Stimulated activated naive B cell treated with anti-CD40 and anti-IgM and Interleukin-4, amounts not matched to agents 10 μg/mL and 1 μg/mL and 100 μg/mL, for 72 hours (primary cell): ENCODE measurements at regions not wholly inside any gene's neighbourhood (a gene's known extent, or its start where the extent isn't known, plus 50 kb on each side); places are given as distances from the start of the nearest gene placed in this dataset.
A peak's percentile ranks its signal among the peaks of the same experiment; 100 is the strongest.

Experiments
- ATAC-seq, 2 donors: fragments of 150-1000 bp; cut with Tn5 transposase; replicated peaks; 2 replicates each; pipeline ENCODE4 v1.10.0; 2021; ENCODE audit warnings: moderate library complexity in 1 of 2
- DNase-seq: peaks from one replicate; pipeline ENCODE4 v3.0.0; 2021
- H3K27ac Mint-ChIP-seq: one replicate; pipeline ENCODE4 v1.8.0; 2022; ENCODE audit warnings: mild to moderate bottlenecking, mixed read lengths
- H3K27me3 Mint-ChIP-seq, 2 donors: one replicate each; pipeline ENCODE4 v1.8.0; 2022; ENCODE audit warnings: mixed read lengths in 2 of 2
- H3K36me3 Mint-ChIP-seq, 2 donors: one replicate each; pipeline ENCODE4 v1.8.0; 2022; ENCODE audit warnings: mixed read lengths in 2 of 2, mild to moderate bottlenecking in 1 of 2
- H3K4me1 Mint-ChIP-seq, 2 donors: one replicate each; pipeline ENCODE4 v1.8.0; 2022; ENCODE audit warnings: mixed read lengths in 2 of 2, mild to moderate bottlenecking in 1 of 2
- H3K4me3 Mint-ChIP-seq, 2 donors: one replicate each; pipeline ENCODE4 v1.8.0; 2022; ENCODE audit warnings: mild to moderate bottlenecking in 2 of 2, mixed read lengths in 2 of 2, moderate library complexity in 1 of 2
- H3K9me3 Mint-ChIP-seq, 2 donors: one replicate each; pipeline ENCODE4 v1.8.0; 2022; ENCODE audit warnings: mixed read lengths in 2 of 2, mild to moderate bottlenecking in 1 of 2

DNA sequence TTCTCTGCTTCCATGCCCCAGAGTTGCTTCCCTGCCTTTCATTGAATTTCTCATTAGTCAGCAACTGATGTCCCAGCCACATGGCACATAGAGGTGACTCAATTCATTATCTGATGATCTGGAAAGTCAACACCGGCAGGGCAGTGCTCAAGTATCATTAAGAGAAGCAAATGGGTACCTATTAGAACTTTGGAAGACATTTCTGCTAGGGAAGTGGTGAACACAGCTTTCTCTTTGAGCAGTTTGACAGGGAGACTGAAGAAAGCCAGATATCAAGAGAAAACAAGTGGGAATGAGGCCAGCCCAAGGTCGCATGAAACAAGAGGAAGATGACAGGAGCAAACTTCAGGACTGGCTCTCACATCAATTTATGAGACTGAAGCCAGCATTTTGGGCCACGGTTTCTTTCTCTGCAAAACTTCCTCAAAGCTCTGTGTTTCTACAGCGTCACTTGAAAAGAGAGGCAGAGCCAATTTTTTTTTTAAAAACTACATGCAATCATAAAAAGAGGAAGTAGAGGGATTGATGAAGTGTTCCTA is 108.3 kb upstream of the RPS6KA3 start:
- no peaks in the 10 kb centered on the region for H3K36me3 Mint-ChIP-seq
- peaks cover 14 to 23% of the 10 kb centered on the region in 2 donors for H3K4me1 Mint-ChIP-seq
- DNase-seq (peak; percentile 9), ATAC-seq (peak; percentile 73 to 78)
- H3K4me3 Mint-ChIP-seq = peak overlapping the region; percentile 68 to 77
- peaks cover 0 to 2% of the 10 kb centered on the region in 2 donors for H3K27me3 Mint-ChIP-seq
- H3K27ac Mint-ChIP-seq = peak overlapping the region; percentile 94
- H3K9me3 Mint-ChIP-seq = no peaks in the 10 kb centered on the region

DNA sequence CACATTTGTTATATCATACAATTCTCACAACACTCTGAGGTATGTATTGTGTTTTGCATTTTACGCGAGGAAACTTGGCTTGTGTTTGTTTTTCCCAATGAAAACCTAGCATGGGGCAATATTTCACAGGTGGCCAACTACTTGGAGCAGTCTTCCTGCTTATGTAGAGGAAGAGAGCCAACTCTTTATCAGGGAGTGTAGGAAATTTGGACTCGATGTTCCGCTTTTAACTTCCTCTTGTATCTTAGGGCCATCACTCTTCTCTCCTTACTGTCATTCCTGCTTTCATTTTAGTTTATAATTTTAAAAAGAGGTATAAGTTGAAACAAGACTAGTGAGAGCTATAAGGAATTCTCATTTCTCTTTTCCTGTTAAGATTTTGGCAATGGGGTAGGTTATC is 107.7 kb upstream of the RPS6KA3 start:
- DNase-seq (no peak), ATAC-seq (no peak)
- Mint-ChIP-seq H3K9me3 (no peaks in the 10 kb centered on the region), H3K36me3 (no peaks in the 10 kb centered on the region), H3K27ac (no peak overlapping the region), H3K27me3 (peaks cover 0 to 4% of the 10 kb centered on the region in 2 donors), H3K4me3 (no peak overlapping the region), H3K4me1 (peaks cover 14 to 23% of the 10 kb centered on the region in 2 donors)

DNA sequence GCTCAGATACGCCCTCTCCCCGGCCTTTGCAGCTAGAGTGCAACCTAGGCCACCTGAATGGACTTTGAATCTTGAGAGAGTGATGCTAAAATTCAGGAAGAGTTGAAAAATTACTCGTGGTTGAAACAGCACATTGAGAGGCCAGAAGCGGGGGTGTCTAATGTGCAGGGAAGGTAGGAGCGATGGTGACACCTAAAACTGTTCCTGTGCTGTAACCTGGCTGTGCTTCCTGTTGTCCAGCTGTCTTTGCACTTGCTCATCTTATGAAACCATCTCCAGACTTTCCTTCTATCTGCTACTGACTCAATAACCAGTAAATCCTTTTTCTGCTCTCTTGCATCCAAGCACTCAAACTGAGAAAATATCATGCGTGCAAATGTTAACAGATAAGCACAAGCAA is 106.4 kb upstream of the RPS6KA3 start:
- peaks cover 0 to 4% of the 10 kb centered on the region in 2 donors for H3K27me3 Mint-ChIP-seq
- H3K4me1 Mint-ChIP-seq = peaks cover 13 to 23% of the 10 kb centered on the region in 2 donors
- H3K36me3 Mint-ChIP-seq = no peaks in the 10 kb centered on the region
- H3K4me3 Mint-ChIP-seq = no peak overlapping the region
- no peaks in the 10 kb centered on the region for H3K9me3 Mint-ChIP-seq
- DNase-seq = no peak
- ATAC-seq = no peak
- H3K27ac Mint-ChIP-seq = no peak overlapping the region

GRCh38 chrX:20372533-20372932 is 105.8 kb upstream of the RPS6KA3 start:
- Mint-ChIP-seq H3K36me3 (no peaks in the 10 kb centered on the region), H3K4me3 (no peak overlapping the region)

DNA sequence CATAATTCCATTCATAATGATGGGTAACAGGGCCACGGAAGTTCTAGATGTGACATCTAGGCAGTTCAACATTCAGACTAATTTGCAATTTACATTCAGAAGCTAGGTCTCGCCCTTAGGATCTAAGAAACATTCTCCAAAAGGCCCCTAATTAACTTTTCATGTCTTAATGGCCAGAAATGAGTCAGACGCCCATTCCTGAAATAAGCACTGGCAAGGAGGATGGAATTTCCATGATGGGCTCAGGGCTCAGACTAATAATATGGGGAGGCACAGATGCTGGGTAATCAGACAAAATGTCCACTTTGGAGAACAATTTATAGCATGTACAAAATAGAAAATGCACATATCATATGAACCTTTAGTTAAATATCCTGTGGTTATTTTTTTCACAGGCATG is 102.8 kb upstream of the RPS6KA3 start:
- DNase-seq = no peak
- Mint-ChIP-seq H3K4me3 (no peak overlapping the region), H3K4me1 (peaks cover 6 to 13% of the 10 kb centered on the region in 2 donors), H3K27me3 (peaks cover 0 to 4% of the 10 kb centered on the region in 2 donors), H3K27ac (no peak overlapping the region), H3K36me3 (no peaks in the 10 kb centered on the region), H3K9me3 (peaks cover 0 to 4% of the 10 kb centered on the region in 2 donors)
- no peak for ATAC-seq

More at GRCh38 chrX:20372533-20372932, 105.8 kb upstream of the RPS6KA3 start:
- Mint-ChIP-seq H3K27ac (peak overlapping the region; percentile 5), H3K9me3 (peaks cover 0 to under 1% of the 10 kb centered on the region in 2 donors), H3K27me3 (peaks cover 0 to 4% of the 10 kb centered on the region in 2 donors), H3K4me1 (peaks cover 12 to 23% of the 10 kb centered on the region in 2 donors)
- ATAC-seq = no peak
- no peak for DNase-seq

GRCh38 chrX:20364238-20364637 is 97.5 kb upstream of the RPS6KA3 start:
- H3K27ac Mint-ChIP-seq = no peak overlapping the region
- no peak overlapping the region for H3K4me3 Mint-ChIP-seq
- H3K36me3 Mint-ChIP-seq = no peaks in the 10 kb centered on the region
- H3K27me3 Mint-ChIP-seq = peaks cover 0 to 11% of the 10 kb centered on the region in 2 donors
- ATAC-seq (no peak), DNase-seq (no peak)
- H3K4me1 Mint-ChIP-seq = no peaks in the 10 kb centered on the region
- H3K9me3 Mint-ChIP-seq = peaks cover 0 to 4% of the 10 kb centered on the region in 2 donors

DNA sequence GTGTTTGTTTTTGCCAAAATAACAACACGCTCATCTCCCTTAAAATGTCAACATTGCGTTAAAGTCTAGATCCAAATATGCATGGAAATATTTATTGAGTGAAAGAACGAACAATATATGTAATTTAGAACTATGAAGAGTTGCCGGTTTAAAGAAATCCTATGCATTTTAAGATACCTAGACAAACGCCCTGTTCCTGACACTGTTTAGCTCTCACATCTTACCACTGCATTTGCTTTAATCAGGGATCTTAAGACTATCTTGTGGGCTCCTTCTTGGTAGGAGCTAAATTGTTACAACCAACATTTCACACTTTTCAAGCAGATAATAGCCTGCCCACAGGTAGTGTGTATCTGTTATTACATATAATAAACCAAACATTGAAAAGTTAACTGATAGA is 96.6 kb upstream of the RPS6KA3 start:
- Mint-ChIP-seq H3K36me3 (no peaks in the 10 kb centered on the region), H3K27me3 (peaks cover 0 to 11% of the 10 kb centered on the region in 2 donors), H3K9me3 (peaks cover 0 to 4% of the 10 kb centered on the region in 2 donors), H3K4me1 (no peaks in the 10 kb centered on the region), H3K27ac (no peak overlapping the region), H3K4me3 (no peak overlapping the region)
- DNase-seq = no peak
- ATAC-seq = no peak

DNA sequence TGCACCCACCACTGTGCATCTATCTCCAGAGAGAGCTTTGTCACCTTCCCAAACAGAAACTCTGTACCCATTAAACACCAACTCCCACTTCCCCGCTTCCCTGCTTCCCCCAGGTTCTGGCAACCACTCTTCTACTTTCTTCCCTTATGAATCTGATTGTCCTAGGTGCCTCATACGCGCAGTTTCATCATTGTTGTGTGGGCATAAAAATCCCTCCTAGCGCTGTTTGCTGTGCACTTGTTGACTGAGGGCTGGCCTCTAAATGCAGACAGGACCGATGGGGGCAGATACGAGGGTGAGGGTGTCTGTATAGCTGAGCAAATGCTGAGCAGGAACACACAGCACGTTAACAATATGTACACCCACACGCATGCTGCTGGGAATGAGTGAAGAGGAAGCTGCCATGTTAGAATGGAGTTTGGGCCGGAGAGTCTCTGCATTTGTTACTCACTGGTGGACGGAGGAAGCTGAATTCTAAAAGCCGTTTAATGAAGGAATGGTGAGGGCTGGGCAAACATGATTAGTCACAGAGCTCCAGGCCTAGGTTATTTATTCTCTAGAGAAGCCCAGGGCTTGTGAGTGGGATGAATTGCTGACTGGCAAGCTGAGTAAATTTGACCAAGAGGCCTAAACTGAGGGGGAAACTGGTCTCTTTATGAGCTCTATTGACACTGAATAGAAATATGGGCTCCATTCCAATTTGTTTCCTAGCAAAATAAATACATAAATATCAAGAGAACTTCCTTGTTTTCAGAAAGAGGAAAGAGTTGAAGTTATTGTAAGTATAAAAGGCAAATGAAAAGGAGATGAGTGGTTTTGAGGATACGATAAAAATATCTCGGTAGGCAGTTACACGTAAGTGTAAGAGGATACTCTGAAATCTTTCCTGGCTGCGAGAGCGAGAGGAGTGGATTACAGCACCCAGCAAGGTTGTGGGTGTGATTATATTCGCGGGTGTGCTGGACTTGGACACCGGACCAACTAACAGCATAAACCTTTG is 95.9 kb upstream of the RPS6KA3 start:
- no peak for ATAC-seq
- H3K4me3 Mint-ChIP-seq = no peak overlapping the region
- peaks cover 0 to 11% of the 10 kb centered on the region in 2 donors for H3K27me3 Mint-ChIP-seq
- H3K36me3 Mint-ChIP-seq = no peaks in the 10 kb centered on the region
- no peak overlapping the region for H3K27ac Mint-ChIP-seq
- no peak for DNase-seq
- peaks cover 0 to 4% of the 10 kb centered on the region in 2 donors for H3K9me3 Mint-ChIP-seq
- no peaks in the 10 kb centered on the region for H3K4me1 Mint-ChIP-seq

GRCh38 chrX:20361890-20362262 is 95.2 kb upstream of the RPS6KA3 start:
- H3K4me1 Mint-ChIP-seq = no peaks in the 10 kb centered on the region
- H3K4me3 Mint-ChIP-seq = no peak overlapping the region
- H3K27ac Mint-ChIP-seq = no peak overlapping the region
- DNase-seq (no peak), ATAC-seq (no peak)
- H3K27me3 Mint-ChIP-seq = peaks cover 0 to 11% of the 10 kb centered on the region in 2 donors
- H3K9me3 Mint-ChIP-seq = no peaks in the 10 kb centered on the region
- no peaks in the 10 kb centered on the region for H3K36me3 Mint-ChIP-seq

DNA sequence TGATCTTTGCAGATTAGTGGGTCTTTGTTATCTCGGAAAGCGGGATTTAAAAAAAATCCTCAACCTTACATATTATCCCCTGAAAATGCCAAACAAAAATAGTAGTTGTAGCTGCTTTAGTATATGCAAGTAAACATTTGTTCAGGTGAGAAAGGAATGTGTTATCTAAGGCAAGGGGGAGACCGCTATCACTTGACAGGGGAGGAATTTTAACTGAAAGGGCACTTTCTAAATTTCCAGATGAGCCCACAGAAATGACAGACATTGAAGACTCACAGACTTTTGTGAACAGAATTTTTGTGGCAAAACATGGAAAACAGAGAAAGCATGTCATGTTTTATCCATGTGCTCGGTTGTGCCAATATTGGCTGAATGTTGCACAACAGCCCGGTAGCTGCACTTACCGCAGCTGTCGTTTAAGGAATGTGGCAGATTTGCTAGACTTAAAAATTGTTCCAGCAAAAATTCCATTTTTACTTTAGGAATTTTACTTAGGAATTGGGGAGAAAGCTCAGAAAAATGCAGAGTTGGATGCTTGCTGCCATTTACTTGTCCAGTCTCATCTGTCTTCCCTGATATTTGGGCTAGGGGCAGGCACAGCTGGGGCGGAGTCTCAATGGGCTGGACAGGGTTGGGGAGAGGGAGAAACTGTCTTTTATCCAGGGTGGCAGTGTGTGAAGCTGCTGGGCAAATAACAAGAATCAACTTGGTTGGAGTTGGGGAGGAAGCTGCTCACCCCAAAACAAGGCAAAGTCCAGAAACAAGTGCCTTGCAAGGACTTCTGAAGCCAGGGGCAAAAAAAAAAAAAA is 94.6 kb upstream of the RPS6KA3 start:
- Mint-ChIP-seq H3K4me1 (no peaks in the 10 kb centered on the region), H3K36me3 (no peaks in the 10 kb centered on the region), H3K27me3 (peaks cover 0 to 11% of the 10 kb centered on the region in 2 donors), H3K27ac (no peak overlapping the region), H3K4me3 (no peak overlapping the region), H3K9me3 (no peaks in the 10 kb centered on the region)
- no peak for DNase-seq
- no peak for ATAC-seq

DNA sequence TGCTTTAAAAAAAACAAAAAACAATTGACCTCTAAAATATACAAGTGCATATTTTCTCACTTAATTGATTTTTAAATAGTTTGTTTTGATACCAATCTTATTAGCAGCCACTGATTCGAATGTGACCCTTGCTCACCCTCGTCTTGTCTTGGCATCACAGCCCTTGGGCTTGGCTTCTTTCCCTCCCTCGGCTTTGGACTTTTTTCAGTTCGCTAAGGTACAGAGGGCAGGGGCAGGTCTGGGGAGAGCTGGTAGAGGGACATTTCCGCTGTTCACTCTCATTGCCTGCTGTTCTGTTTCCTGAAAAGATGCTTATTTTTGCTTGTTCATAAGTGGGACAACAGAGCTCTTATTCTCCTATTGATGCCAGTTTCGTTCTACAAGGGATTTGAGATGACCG is 88.5 kb upstream of the RPS6KA3 start:
- Mint-ChIP-seq H3K4me3 (no peak overlapping the region), H3K27me3 (peaks cover 0 to 4% of the 10 kb centered on the region in 2 donors)

GRCh38 chrX:20354505-20354904 is 87.8 kb upstream of the RPS6KA3 start:
- Mint-ChIP-seq H3K4me3 (no peak overlapping the region), H3K36me3 (no peaks in the 10 kb centered on the region), H3K9me3 (no peaks in the 10 kb centered on the region), H3K4me1 (no peaks in the 10 kb centered on the region), H3K27ac (no peak overlapping the region), H3K27me3 (peaks cover 0 to 4% of the 10 kb centered on the region in 2 donors)
- no peak for ATAC-seq
- DNase-seq = no peak

More for the DNA sequence above, 88.5 kb upstream of the RPS6KA3 start:
- no peak for ATAC-seq
- Mint-ChIP-seq H3K27ac (no peak overlapping the region), H3K9me3 (no peaks in the 10 kb centered on the region), H3K36me3 (no peaks in the 10 kb centered on the region), H3K4me1 (no peaks in the 10 kb centered on the region)
- DNase-seq = no peak

- Mint-ChIP-seq H3K9me3 (no peaks in the 10 kb centered on the region), H3K4me3 (no peak overlapping the region), H3K27me3 (peaks cover 0 to 4% of the 10 kb centered on the region in 2 donors), H3K36me3 (no peaks in the 10 kb centered on the region), H3K27ac (no peak overlapping the region), H3K4me1 (no peaks in the 10 kb centered on the region)
- DNase-seq (no peak), ATAC-seq (peak in 1 of 2 donors; percentile 57)
These were observed 86.2 kb upstream of the RPS6KA3 start for GRCh38 chrX:20352935-20353336.

DNA sequence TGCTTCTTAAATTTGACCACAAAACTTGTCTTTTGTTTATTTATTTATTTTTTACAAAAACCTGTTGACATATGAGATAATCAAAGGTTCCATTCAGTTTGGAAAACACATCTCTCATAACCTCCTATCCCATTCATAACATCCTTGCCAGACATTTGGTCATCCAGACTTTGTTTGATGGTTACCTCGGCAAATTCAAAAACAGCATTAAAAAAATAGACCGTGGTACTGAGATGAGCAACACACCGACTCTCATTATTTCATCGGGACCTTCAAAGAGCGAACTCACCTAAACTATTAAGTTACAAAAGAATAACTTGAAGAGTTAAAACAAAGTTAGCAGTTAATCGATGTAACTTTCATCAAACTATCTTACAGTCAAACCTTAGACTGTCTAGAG is 85.8 kb upstream of the RPS6KA3 start:
- no peak overlapping the region for H3K27ac Mint-ChIP-seq
- no peaks in the 10 kb centered on the region for H3K36me3 Mint-ChIP-seq
- DNase-seq (no peak), ATAC-seq (no peak)
- H3K4me1 Mint-ChIP-seq = no peaks in the 10 kb centered on the region
- peaks cover 0 to 4% of the 10 kb centered on the region in 2 donors for H3K27me3 Mint-ChIP-seq
- no peak overlapping the region for H3K4me3 Mint-ChIP-seq
- H3K9me3 Mint-ChIP-seq = no peaks in the 10 kb centered on the region
